WTC11 (cell line): ENCODE measurements at regions not wholly inside any gene's neighbourhood (a gene's known extent, or its start where the extent isn't known, plus 50 kb on each side); places are given as distances from the start of the nearest gene placed in this dataset.

Experiments used
- ATAC-seq: fragments of 200-7000 bp; cut with Tn5 transposase; 2 replicates; pipeline ENCODE4 v1.10.0; 2021; ENCODE audit warnings: mild to moderate bottlenecking, moderate library complexity
- CTCF ChIA-PET: fragments of 300-600 bp; sonication (Branson Sonifier 250); formaldehyde crosslinking; loops from one replicate; lab custom pipeline; 2021; ENCODE audit warnings: antibody characterized with exemption; lab: Charles Lee
- POLR2A ChIA-PET: fragments of 350-600 bp; sonication (Branson Sonifier 250); formaldehyde crosslinking; loops from one replicate; lab custom pipeline; 2021; ENCODE audit warnings: antibody characterized with exemption; lab: Charles Lee
- DNase-seq: peaks from one replicate; pipeline ENCODE4 v3.0.0; 2021; ENCODE audit warnings: low spot score
- H3K27ac Mint-ChIP-seq: 2 replicates; pipeline ENCODE4 v1.8.0; 2021; ENCODE audit warnings: mixed read lengths
- H3K27me3 Mint-ChIP-seq: 2 replicates; pipeline ENCODE4 v1.8.0; 2021; ENCODE audit warnings: low read depth, mild to moderate bottlenecking, moderate library complexity, mixed read lengths
- H3K36me3 Mint-ChIP-seq: 2 replicates; pipeline ENCODE4 v1.8.0; 2021; ENCODE audit warnings: mixed read lengths
- H3K4me1 Mint-ChIP-seq: 2 replicates; pipeline ENCODE4 v1.8.0; 2022; ENCODE audit warnings: mixed read lengths
- H3K4me3 Mint-ChIP-seq: 2 replicates; pipeline ENCODE4 v1.8.0; 2021; ENCODE audit warnings: mild to moderate bottlenecking, moderate library complexity, mixed read lengths
- H3K9me3 Mint-ChIP-seq: 2 replicates; pipeline ENCODE4 v1.8.0; 2021; ENCODE audit warnings: mixed read lengths
- AR ChIP-seq: fragments of 250-450 bp; sonication (Bioruptor Pico); IDR thresholded peaks from 2 replicates; pipeline ENCODE4 v1.9.0; 2021; ENCODE audit warnings: mild to moderate bottlenecking
- ATF2 ChIP-seq: sonication (generic); formaldehyde crosslinking; IDR thresholded peaks from 2 replicates; pipeline ENCODE4 v1.8.1; 2022; ENCODE audit warnings: low read depth, missing genetic modification reagents, borderline replicate concordance
- ATF3 ChIP-seq: sonication (generic); formaldehyde crosslinking; conservative IDR thresholded peaks from 2 replicates; pipeline ENCODE4 v1.8.1; 2022; ENCODE audit warnings: mild to moderate bottlenecking, missing genetic modification reagents
- FOXP1 ChIP-seq: sonication (generic); formaldehyde crosslinking; IDR thresholded peaks from 2 replicates; pipeline ENCODE4 v1.8.0; 2022; ENCODE audit warnings: missing genetic modification reagents, mild to moderate bottlenecking, moderate library complexity, borderline replicate concordance
- KAT7 ChIP-seq: sonication (generic); formaldehyde crosslinking; IDR thresholded peaks from 2 replicates; pipeline ENCODE4 v1.8.1; 2023; ENCODE audit warnings: missing genetic modification reagents, mild to moderate bottlenecking, borderline replicate concordance
- MAX ChIP-seq: sonication (generic); formaldehyde crosslinking; IDR thresholded peaks from 2 replicates; pipeline ENCODE4 v1.8.0; 2022; ENCODE audit warnings: mild to moderate bottlenecking, missing genetic modification reagents
- NFE2L1 ChIP-seq: sonication (generic); formaldehyde crosslinking; IDR thresholded peaks from 2 replicates; pipeline ENCODE4 v1.8.1; 2023; ENCODE audit warnings: missing genetic modification reagents
- RORB ChIP-seq: fragments of 250-450 bp; sonication (Bioruptor Pico); IDR thresholded peaks from 2 replicates; pipeline ENCODE4 v1.9.0; 2021; ENCODE audit warnings: mild to moderate bottlenecking
- SMAD3 ChIP-seq: sonication (generic); formaldehyde crosslinking; IDR thresholded peaks from 2 replicates; pipeline ENCODE4 v1.8.0; 2022; ENCODE audit warnings: missing genetic modification reagents, mild to moderate bottlenecking, borderline replicate concordance
- SMAD4 ChIP-seq: sonication (generic); formaldehyde crosslinking; IDR thresholded peaks from 2 replicates; pipeline ENCODE4 v1.8.0; 2022; ENCODE audit warnings: mild to moderate bottlenecking, missing genetic modification reagents
- SOX15 ChIP-seq: fragments of 250-450 bp; sonication (Bioruptor Pico); IDR thresholded peaks from 2 replicates; pipeline ENCODE4 v1.9.0; 2021; ENCODE audit warnings: mild to moderate bottlenecking
- STAT6 ChIP-seq: sonication (generic); formaldehyde crosslinking; conservative IDR thresholded peaks from 2 replicates; pipeline ENCODE4 v1.8.1; 2023; ENCODE audit warnings: mild to moderate bottlenecking, low read depth, missing genetic modification reagents, moderate library complexity
- TEAD4 ChIP-seq: sonication (generic); formaldehyde crosslinking; IDR thresholded peaks from 2 replicates; pipeline ENCODE4 v1.8.0; 2022; ENCODE audit warnings: mild to moderate bottlenecking, missing genetic modification reagents
- TP53 ChIP-seq: sonication (generic); formaldehyde crosslinking; IDR thresholded peaks from 2 replicates; pipeline ENCODE4 v1.8.1; 2023; ENCODE audit warnings: mild to moderate bottlenecking, missing genetic modification reagents
- ZBTB21 ChIP-seq: sonication (generic); formaldehyde crosslinking; IDR thresholded peaks from 2 replicates; pipeline ENCODE4 v1.8.1; 2023; ENCODE audit warnings: mild to moderate bottlenecking, missing genetic modification reagents, borderline replicate concordance
- ZMAT4 ChIP-seq: fragments of 250-450 bp; sonication (Bioruptor Pico); IDR thresholded peaks from 2 replicates; pipeline ENCODE4 v1.9.0; 2021; ENCODE audit warnings: mild to moderate bottlenecking
- TF ChIP-seq, protein P1 (sequence below): sonication (generic); formaldehyde crosslinking; IDR thresholded peaks from 2 replicates; pipeline ENCODE4 v1.8.1; 2022; ENCODE audit warnings: low read depth, mild to moderate bottlenecking, moderate library complexity, missing genetic modification reagents, borderline replicate concordance
- TF ChIP-seq, protein P2 (sequence below): sonication (generic); formaldehyde crosslinking; IDR thresholded peaks from 2 replicates; pipeline ENCODE4 v1.8.1; 2023; ENCODE audit warnings: mild to moderate bottlenecking, missing genetic modification reagents, moderate library complexity
- TF ChIP-seq, protein P3 (sequence below): fragments of 200-600 bp; IDR thresholded peaks from 2 replicates; pipeline ENCODE4 v1.8.0; 2022; ENCODE audit warnings: antibody characterized with exemption

- no peak for TF ChIP-seq FOXP1 (CRISPR knock-in tag)
- no peak for TF ChIP-seq TP53
- no peak for TF ChIP-seq RORB (CRISPR knock-in tag)
Measured at GRCh38 chr12:131274906-131275305, 321.2 kb downstream of the ADGRD1 start (continued).

- no peak for ATAC-seq
- H3K9me3 Mint-ChIP-seq, result no peaks in the 10 kb centered on the region
- POLR2A ChIA-PET, result no interaction called here
- no peaks in the 10 kb centered on the region for H3K36me3 Mint-ChIP-seq
- no peak for DNase-seq
- H3K27ac Mint-ChIP-seq, result no peak overlapping the region
- TF ChIP-seq NFE2L1 (CRISPR knock-in tag) (no peak), ATF3 (CRISPR knock-in tag) (no peak), ATF2 (no peak), AR (CRISPR knock-in tag) (no peak)
- TF ChIP-seq, protein P1, sequence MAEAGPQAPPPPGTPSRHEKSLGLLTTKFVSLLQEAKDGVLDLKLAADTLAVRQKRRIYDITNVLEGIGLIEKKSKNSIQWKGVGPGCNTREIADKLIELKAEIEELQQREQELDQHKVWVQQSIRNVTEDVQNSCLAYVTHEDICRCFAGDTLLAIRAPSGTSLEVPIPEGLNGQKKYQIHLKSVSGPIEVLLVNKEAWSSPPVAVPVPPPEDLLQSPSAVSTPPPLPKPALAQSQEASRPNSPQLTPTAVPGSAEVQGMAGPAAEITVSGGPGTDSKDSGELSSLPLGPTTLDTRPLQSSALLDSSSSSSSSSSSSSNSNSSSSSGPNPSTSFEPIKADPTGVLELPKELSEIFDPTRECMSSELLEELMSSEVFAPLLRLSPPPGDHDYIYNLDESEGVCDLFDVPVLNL (CRISPR knock-in tag), result no peak
- H3K4me1 Mint-ChIP-seq, result peaks cover 3% of the 10 kb centered on the region; the same call in 1 of the 2 replicates
- H3K27me3 Mint-ChIP-seq, result no peaks in the 10 kb centered on the region
- no peak overlapping the region for H3K4me3 Mint-ChIP-seq
- CTCF ChIA-PET, result no interaction called here
Measured at GRCh38 chr12:131275824-131276223, 322.1 kb downstream of the ADGRD1 start.

DNA sequence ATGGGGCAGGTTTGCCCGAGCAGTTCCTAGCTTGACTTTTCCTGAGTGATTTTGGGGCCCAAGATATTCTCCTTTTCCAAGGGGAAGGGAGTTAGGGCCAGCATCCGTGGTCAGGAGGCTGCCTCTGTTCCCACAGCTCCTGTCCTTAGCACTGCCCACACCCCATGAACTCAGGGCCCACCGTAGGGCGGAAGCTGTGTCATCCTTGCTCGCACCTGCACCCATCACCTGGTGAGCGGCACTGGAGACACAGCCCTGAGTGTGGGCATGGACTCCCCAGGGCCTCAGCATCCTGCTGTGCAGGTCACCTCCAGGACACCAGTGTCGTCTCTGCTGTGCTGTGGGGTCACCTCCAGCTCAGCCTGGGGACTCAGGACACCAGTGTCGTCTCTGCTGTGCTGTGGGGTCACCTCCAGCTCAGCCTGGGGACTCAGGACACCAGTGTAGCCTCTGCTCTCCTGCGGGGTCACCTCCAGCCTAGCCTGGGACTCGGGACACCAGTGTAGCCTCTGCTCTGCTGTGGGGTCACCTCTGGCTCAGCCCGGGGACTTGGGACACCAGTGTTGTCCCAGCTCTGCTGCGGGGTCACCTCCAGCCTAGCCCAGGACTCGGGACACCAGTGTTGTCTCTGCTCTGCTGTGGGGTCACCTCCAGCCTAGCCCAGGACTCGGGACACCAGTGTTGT lies 322.9 kb downstream of the ADGRD1 start:
- no peak for ATAC-seq
- Mint-ChIP-seq H3K4me3 (no peak overlapping the region), H3K9me3 (no peaks in the 10 kb centered on the region), H3K27ac (no peak overlapping the region), H3K36me3 (no peaks in the 10 kb centered on the region), H3K4me1 (peaks cover 3% of the 10 kb centered on the region; the same call in 1 of the 2 replicates), H3K27me3 (no peaks in the 10 kb centered on the region)
- ChIA-PET POLR2A (no interaction called here), CTCF (no interaction called here)
- no peak for DNase-seq
- TF ChIP-seq ZMAT4 (CRISPR knock-in tag), result no peak
- no peak for TF ChIP-seq SMAD3 (CRISPR knock-in tag)
- no peak for TF ChIP-seq TEAD4 (CRISPR knock-in tag)
- no peak for TF ChIP-seq STAT6
- no peak for TF ChIP-seq SMAD4 (CRISPR knock-in tag)
- TF ChIP-seq, protein P2, sequence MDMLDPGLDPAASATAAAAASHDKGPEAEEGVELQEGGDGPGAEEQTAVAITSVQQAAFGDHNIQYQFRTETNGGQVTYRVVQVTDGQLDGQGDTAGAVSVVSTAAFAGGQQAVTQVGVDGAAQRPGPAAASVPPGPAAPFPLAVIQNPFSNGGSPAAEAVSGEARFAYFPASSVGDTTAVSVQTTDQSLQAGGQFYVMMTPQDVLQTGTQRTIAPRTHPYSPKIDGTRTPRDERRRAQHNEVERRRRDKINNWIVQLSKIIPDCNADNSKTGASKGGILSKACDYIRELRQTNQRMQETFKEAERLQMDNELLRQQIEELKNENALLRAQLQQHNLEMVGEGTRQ (CRISPR knock-in tag), result no peak
- TF ChIP-seq MAX (CRISPR knock-in tag), result no peak
- no peak for TF ChIP-seq SOX15 (CRISPR knock-in tag)
- TF ChIP-seq, protein P3, sequence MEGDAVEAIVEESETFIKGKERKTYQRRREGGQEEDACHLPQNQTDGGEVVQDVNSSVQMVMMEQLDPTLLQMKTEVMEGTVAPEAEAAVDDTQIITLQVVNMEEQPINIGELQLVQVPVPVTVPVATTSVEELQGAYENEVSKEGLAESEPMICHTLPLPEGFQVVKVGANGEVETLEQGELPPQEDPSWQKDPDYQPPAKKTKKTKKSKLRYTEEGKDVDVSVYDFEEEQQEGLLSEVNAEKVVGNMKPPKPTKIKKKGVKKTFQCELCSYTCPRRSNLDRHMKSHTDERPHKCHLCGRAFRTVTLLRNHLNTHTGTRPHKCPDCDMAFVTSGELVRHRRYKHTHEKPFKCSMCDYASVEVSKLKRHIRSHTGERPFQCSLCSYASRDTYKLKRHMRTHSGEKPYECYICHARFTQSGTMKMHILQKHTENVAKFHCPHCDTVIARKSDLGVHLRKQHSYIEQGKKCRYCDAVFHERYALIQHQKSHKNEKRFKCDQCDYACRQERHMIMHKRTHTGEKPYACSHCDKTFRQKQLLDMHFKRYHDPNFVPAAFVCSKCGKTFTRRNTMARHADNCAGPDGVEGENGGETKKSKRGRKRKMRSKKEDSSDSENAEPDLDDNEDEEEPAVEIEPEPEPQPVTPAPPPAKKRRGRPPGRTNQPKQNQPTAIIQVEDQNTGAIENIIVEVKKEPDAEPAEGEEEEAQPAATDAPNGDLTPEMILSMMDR, result no peak
- TF ChIP-seq ZBTB21 (CRISPR knock-in tag), result no peak
- TF ChIP-seq KAT7 (CRISPR knock-in tag), result no peak
